K562 (cell line): ENCODE measurements at regions not wholly inside any gene's neighbourhood (a gene's known extent, or its start where the extent isn't known, plus 50 kb on each side); places are given as distances from the start of the nearest gene placed in this dataset.

Experiments used
- BCL6 ChIP-seq: fragments of 250-450 bp; sonication (Bioruptor Pico); IDR thresholded peaks from 2 replicates; pipeline ENCODE4 v1.4.0; 2020
- CHD2 ChIP-seq: IDR thresholded peaks from 2 replicates; pipeline ENCODE4 v1.6.1; 2011; ENCODE audit warnings: low read depth, low read length
- CXXC5 ChIP-seq: fragments of 250-450 bp; sonication (Bioruptor Pico); IDR thresholded peaks from 2 replicates; pipeline ENCODE4 v1.8.0; 2022; ENCODE audit warnings: inconsistent platforms, mild to moderate bottlenecking, moderate library complexity
- HMGN3 ChIP-seq: IDR thresholded peaks from 2 replicates; pipeline ENCODE4 v1.6.1; 2011; ENCODE audit warnings: borderline replicate concordance, low read depth, mild to moderate bottlenecking, mixed read lengths, low read length; ENCODE audit not compliant: insufficient read length; ENCODE audit errors: extremely low read depth
- MAFG ChIP-seq: fragments of 450-650 bp; conservative IDR thresholded peaks from 2 replicates; pipeline ENCODE4 v1.6.1; 2016; ENCODE audit warnings: missing genetic modification characterization, missing compliant biosample characterization
- PATZ1 ChIP-seq: fragments of 250-450 bp; sonication (Bioruptor Pico); IDR thresholded peaks from 2 replicates; pipeline ENCODE4 v1.5.0; 2020; ENCODE audit warnings: mild to moderate bottlenecking, borderline replicate concordance
- RFX1 ChIP-seq: fragments of 450-650 bp; IDR thresholded peaks from 2 replicates; pipeline ENCODE4 v1.6.1; 2016; ENCODE audit warnings: mild to moderate bottlenecking, moderate library complexity
- TF ChIP-seq, protein P1 (sequence below), 2 experiments: fragments of 450-650 bp; formaldehyde crosslinking in 1 of 2; IDR thresholded peaks; 2 replicates each; pipeline versions ENCODE4 v1.4.0 to v1.6.1; 2014 to 2020; ENCODE audit warnings: mild to moderate bottlenecking in 2 of 2, borderline replicate concordance in 1 of 2, low read depth in 1 of 2
- TF ChIP-seq, protein P2 (sequence below): sonication (generic); IDR thresholded peaks from 2 replicates; pipeline ENCODE4 v1.6.1; 2016

DNA sequence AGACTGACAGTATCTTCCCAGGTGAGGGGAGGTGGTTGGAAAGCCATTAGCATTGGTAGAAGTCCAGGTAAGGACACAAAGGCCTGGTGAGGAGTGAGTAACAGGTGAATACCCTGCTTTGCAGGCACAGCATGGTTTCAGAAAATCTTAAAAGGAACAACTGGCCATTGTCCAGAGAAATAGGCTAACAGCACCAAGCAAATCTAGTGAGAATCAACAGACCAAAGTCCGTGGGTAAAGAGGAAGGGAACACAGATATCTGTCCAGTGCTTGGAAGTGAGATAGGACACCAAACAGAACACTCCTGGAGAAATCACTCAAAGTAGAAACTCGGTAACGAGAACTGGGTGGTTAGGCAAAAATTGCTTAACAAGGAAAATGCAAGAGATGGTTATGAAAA lies 88.8 kb upstream of the RPRM start (continued):
- TF ChIP-seq HMGN3 (no peak), RFX1 (no peak), PATZ1 (no peak), BCL6 (no peak), MAFG (tag) (no peak), CHD2 (no peak), CXXC5 (CRISPR knock-in tag) (no peak)
- TF ChIP-seq, protein P1, sequence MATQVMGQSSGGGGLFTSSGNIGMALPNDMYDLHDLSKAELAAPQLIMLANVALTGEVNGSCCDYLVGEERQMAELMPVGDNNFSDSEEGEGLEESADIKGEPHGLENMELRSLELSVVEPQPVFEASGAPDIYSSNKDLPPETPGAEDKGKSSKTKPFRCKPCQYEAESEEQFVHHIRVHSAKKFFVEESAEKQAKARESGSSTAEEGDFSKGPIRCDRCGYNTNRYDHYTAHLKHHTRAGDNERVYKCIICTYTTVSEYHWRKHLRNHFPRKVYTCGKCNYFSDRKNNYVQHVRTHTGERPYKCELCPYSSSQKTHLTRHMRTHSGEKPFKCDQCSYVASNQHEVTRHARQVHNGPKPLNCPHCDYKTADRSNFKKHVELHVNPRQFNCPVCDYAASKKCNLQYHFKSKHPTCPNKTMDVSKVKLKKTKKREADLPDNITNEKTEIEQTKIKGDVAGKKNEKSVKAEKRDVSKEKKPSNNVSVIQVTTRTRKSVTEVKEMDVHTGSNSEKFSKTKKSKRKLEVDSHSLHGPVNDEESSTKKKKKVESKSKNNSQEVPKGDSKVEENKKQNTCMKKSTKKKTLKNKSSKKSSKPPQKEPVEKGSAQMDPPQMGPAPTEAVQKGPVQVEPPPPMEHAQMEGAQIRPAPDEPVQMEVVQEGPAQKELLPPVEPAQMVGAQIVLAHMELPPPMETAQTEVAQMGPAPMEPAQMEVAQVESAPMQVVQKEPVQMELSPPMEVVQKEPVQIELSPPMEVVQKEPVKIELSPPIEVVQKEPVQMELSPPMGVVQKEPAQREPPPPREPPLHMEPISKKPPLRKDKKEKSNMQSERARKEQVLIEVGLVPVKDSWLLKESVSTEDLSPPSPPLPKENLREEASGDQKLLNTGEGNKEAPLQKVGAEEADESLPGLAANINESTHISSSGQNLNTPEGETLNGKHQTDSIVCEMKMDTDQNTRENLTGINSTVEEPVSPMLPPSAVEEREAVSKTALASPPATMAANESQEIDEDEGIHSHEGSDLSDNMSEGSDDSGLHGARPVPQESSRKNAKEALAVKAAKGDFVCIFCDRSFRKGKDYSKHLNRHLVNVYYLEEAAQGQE (IDR thresholded peaks at IDR 0.05; ENCODE audit: borderline replicate concordance) = no peak
- TF ChIP-seq, protein P1 (CRISPR knock-in tag; IDR thresholded peaks at IDR 0.05; ENCODE audit: low read depth) = no peak
- TF ChIP-seq, protein P2, sequence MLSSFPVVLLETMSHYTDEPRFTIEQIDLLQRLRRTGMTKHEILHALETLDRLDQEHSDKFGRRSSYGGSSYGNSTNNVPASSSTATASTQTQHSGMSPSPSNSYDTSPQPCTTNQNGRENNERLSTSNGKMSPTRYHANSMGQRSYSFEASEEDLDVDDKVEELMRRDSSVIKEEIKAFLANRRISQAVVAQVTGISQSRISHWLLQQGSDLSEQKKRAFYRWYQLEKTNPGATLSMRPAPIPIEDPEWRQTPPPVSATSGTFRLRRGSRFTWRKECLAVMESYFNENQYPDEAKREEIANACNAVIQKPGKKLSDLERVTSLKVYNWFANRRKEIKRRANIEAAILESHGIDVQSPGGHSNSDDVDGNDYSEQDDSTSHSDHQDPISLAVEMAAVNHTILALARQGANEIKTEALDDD = no peak
